GM18861 (cell line): ENCODE measurements at regions not wholly inside any gene's neighbourhood (a gene's known extent, or its start where the extent isn't known, plus 50 kb on each side); places are given as distances from the start of the nearest gene placed in this dataset.
"Not testable (repeated sequence)": the region's sequence is repeated elsewhere in the genome, so short reads cannot be mapped to it uniquely, and the experiment has no call there.

Source experiments
- ATAC-seq: cut with Tn5 transposase; IDR thresholded peaks from one replicate; pipeline ENCODE4 v1.9.1; 2021; ENCODE audit not compliant: unreplicated experiment

GRCh38 chr14:85182282-85182681 lies 347.7 kb upstream of the FLRT2 start:
- no peak for ATAC-seq

- no peak for ATAC-seq
Observed at GRCh38 chr14:85186082-85186481, 343.9 kb upstream of the FLRT2 start.

DNA sequence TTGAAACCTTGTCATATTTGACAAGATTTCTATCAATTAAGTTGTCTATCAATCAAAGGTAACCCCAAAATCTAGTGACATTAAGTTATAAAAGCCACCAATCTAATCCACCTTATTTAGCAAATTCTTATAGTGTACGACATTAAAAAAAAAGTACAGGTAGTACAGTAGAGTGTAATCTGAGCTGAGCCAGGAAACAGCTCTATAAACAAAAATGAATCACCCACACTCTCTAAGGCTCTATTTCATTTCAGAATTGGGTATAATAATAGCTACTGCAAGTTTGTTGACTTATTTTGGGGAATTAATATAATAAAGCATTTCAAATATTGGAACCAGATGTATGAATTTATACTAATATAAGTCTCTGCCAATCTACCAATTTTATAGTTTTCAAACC lies 342.4 kb upstream of the FLRT2 start:
- no peak for ATAC-seq

GRCh38 chr14:85188836-85189235 lies 341.1 kb upstream of the FLRT2 start:
- no peak for ATAC-seq

DNA sequence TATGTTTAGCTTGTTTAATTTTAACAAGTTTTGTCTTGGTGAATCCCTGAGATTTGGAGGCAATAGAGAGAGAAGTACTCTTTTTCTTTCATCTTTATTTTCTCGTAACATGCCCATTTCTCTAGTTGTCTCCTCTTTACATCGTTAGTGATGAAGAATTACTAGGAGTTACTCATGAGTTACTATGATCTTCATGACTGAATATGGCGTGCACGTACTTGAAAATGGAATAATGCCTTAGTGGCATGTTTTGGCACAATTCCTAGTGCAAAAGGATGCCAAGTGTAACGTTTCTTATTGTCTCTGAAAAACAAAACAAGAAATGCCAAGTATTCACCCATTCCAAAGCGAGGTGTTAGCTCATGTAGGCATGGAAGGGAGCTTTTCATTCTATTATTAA lies 340.7 kb upstream of the FLRT2 start:
- ATAC-seq: not testable (repeated sequence)

DNA sequence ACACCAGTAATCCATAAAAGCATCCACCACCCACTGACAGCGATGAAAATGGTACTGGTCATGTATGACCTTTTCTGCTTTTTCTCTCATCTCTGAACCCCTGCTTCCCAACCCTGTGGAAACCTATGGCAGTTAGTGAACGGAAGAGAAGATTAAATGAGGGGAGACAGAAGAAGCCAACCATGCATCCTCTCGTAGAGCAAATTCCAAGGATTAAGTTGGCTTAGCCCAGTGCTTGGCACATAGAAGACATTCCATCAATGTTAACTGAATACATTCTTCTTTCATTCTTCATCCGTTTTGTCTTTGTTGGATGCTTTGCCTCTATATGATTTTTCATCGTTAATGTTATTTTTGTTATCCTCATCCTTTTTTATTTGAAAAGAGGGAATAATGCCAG lies 339.7 kb upstream of the FLRT2 start:
- ATAC-seq: no peak

DNA sequence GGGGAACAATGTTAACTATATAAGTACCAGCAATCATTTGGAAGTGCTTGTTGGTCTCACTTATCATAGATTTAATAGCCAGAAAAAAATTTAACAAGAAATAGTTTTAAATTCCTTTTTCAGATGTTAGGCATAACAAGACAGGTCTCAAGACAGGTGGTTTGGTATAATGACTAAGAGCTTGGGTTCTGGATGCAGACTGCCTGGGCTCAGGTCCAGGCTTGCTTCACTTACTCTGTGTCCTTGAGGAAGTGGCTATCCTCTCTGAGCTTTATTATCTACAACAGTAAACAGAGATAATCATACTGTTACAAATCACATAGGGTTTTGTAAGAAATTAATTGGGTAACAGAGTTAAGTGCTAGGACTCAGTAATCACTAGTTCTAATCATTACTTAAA lies 338.0 kb upstream of the FLRT2 start:
- no peak for ATAC-seq

DNA sequence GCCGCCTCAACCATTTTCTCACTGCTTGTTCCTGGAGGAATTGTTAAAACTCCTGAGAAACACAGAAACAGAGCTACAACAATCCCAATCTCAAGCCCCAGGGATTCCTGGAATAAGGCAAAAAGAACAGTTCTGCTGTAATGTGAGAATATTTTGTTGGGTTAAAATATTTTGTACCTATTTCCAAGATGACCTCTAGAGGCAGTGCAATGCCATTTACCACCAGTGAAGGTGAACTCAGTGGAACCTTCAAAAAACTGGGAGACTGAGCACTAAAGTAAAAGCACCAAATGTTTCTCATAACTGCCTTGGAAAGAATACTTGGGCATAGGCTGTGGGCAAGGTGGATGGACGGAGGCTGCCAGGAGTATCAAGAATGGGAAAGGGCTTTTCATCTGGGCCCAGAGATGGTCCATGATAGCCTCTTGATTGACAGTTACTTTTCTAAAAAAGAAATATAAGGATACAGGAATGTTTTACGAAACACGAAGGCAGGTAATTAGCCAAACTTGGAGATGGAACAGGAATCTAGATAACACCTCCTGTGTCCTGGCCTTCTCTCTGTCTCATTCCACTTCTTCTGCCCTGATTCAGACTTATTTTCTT lies 334.0 kb upstream of the FLRT2 start:
- ATAC-seq: no peak

- no peak for ATAC-seq
Observed at GRCh38 chr14:85198001-85198400, 331.9 kb upstream of the FLRT2 start.

DNA sequence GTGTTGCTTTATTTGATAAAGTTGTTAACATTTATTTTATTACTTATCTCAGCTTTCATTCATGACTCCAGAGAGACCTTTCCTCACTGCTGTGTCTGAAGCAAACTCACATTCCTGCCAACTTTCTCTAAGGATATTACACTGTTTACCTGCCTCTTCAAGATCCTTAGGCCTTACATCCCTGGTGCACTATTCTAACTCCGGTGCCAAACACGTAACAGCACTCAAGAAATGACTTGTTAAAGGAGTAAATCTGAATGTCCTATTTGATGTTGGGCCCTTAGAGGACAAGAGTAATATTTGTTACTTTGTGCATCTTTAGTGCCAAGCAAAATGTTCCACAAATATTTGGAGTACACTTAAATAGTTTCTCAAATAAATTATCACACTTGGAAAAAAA lies 324.1 kb upstream of the FLRT2 start:
- no peak for ATAC-seq

GRCh38 chr14:85214471-85214870 lies 315.5 kb upstream of the FLRT2 start:
- no peak for ATAC-seq

DNA sequence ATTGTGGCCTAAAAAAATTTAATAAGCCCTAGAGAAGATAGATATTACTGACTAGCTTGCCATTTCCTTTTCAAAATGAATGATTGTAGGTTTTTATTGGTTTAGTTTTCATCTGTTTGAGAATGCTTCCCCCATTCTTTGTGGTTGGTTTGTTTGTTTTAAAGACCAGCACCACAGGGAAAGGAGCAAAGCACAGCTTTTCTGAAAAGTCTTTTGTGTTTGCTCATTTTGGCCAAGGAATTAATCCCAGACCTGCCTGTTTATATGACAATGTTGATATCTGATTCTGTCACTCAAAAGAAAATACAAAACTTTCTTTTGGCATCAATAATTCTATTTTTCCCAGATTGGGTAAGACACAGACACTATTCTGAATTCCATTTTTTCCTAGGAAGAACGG lies 312.5 kb upstream of the FLRT2 start:
- no peak for ATAC-seq

GRCh38 chr14:85218982-85219381 lies 311.0 kb upstream of the FLRT2 start:
- ATAC-seq: no peak

GRCh38 chr14:85221832-85222231 lies 308.1 kb upstream of the FLRT2 start:
- no peak for ATAC-seq

- no peak for ATAC-seq
Observed at GRCh38 chr14:85222341-85222740, 307.6 kb upstream of the FLRT2 start.

- ATAC-seq: no peak
Observed at GRCh38 chr14:85223667-85224066, 306.3 kb upstream of the FLRT2 start.

DNA sequence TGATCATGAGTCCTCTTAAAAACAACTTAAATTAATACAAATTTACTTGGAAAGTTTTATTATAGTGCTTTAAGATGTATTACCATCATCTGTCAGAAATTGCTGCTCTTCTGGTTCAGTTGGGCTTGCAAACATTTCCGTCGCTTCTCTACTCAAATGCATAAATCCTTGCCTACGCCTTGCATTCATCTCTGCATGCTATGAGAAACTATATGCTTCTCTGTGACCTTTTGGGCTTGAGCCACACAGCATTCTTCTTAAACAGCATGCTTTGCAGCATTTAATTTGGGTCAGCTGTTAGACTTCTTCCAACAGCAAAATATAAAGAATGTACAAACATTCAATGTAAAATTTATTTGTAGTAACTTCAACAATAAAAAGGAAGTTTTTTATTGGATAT lies 305.7 kb upstream of the FLRT2 start:
- ATAC-seq: no peak

DNA sequence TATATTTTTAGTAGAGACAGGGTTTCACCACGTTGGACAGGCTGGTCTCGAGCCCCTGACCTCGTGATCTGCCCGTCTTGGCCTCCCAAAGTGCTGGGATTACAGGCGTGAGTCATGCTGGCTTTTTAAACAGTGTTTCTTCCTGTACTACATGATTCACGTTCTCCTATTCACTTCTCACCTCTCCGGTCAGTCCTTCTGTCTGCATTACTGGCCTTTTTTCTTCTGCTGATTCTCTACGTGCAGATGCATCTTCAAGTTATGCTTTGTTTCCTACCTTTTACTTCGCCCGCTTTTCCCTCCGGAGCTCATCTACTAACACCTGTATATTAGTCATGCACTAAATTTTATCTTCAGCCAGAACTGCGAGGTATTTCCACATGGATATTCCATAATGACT lies 296.2 kb upstream of the FLRT2 start:
- no peak for ATAC-seq

GRCh38 chr14:85234156-85235025 lies 295.6 kb upstream of the FLRT2 start:
- no peak for ATAC-seq

DNA sequence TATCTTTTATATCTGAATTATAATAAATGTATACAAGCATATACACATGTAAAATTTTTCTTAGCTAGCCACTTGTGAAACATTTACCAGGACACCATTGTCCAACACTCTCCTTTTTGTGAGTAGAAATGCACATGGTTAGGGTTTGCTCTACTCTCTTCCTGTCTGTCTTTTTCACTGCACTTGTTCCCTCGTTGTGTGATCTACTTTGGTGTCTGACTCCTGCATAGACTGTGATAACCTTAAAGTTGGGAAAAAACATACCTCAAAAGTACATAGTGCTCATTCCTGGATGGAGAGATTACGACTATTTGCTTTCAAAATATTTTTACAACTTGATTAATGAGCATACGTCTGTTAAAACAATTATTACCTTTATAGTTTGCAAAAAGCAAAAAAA lies 294.1 kb upstream of the FLRT2 start:
- ATAC-seq: no peak

DNA sequence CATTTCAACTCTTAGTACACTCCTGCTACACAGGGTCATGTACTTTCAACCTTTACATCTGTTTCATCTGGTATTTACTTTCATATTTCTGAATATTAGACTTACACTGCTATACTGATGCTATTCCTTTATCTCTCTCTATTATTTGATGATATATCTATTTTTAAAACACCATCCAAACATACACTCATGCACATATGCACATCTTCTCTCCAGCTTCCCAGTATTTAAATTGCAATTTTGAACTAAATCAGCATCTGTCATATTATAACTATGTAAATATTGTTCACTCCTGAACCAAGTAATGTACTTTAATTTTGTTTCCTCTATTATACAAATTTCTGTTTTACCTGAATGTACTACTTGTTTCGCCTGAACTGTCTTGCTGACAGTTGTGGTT lies 293.6 kb upstream of the FLRT2 start:
- no peak for ATAC-seq

- no peak for ATAC-seq
Observed at GRCh38 chr14:85239791-85240190, 290.2 kb upstream of the FLRT2 start.
